NCI-H1092 treated with DMSO at 0.1 percent for 48 hours (cell line): ENCODE measurements at regions not wholly inside any gene's neighbourhood (a gene's known extent, or its start where the extent isn't known, plus 50 kb on each side); places are given as distances from the start of the nearest gene placed in this dataset.
"Not testable (repeated sequence)": the region's sequence is repeated elsewhere in the genome, so short reads cannot be mapped to it uniquely, and the experiment has no call there.

Experiments
- DNase-seq: peaks from one replicate; lab custom pipeline; 2025; lab: John Stamatoyannopoulos, UW

DNA sequence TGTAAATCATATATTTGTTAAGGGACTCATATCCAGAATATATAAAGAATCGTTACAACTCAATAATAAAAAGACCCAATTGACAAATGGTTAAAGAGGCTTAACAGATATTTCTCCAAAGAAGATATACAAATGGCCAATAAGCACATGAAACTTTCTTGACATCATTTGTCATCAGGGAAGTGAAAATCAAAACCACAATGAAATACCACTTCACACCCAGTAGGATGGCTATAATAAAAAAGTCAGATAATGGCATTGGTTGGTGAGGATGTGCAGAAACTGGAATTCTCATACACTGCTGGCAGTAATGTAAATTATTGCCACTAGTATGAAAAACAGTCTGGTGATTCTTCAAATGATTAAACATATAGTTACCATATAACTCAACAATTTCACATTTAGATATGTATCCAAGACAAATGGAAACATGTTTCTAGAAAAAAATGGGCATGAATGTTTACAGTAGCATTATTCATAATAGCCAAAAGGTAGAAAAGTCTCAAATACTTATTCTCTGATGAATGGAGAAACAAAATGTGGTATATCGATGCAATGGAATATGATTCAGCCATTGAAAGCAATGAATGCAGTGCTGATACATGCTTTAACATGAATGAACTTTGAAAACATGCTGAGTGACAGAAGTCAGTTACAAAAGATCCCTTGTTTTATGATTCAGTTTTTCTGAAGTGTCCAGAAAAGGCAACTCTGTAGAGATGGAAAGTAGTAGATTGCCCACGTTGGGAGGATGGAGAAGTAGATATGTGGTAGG, 304.6 kb upstream of the ZEB2 start:
- DNase-seq: no peak

DNA sequence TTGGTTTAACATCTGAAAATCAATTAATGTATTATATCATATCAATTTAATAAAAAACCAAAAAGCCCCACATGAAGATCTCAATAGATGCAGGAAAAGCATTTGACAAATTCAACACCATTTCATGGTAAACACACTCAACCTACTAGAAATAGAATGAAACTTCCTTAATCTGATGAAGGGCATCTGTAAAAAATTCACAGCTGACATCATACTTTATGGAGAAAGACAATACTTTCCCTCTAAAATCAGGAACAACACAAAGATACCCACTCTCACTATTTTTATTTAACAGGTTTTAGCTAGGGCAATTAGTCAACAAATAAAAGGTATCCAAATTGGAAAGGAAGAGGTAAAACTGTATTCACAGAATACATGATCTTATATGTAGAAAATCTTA, 303.0 kb upstream of the ZEB2 start:
- no peak for DNase-seq

DNA sequence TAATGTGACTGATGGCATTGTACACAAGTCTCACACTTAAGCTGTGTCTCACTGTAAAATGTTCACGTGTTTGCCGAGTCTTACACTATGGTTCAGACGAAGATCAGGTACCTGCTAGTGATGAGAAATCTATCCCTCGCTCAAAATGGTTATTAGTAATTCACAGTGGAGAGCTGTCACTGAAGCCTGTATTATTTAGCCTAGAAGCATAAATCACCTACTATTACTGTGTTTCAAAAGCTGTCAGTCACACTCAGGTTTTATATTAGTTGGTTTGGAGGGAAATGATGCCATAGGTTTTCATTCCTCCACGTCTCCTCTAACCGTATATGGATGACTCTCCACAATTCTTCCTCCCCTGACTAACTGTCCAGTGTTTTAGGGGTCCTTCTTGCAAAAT, 292.4 kb upstream of the ZEB2 start:
- DNase-seq: no peak

DNA sequence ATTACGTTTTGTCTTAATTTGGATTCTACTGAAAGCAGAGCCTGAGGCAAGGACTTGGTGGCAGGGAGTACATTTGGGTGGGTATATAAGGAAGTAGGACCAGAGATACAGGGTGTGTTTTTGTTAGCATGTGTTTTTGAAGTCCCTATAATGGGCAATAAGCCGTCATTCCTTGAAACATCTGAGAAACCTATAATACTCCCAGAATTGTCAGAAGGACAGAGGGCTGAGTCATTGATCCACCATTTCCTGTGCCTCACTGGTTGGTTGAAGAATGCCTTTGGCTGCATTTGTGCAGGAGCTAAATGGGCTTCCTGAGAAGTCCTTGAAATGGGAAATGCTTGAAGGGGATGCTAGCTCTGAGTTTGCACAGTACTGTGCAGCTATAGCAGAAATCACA, 281.8 kb upstream of the ZEB2 start:
- no peak for DNase-seq

DNA sequence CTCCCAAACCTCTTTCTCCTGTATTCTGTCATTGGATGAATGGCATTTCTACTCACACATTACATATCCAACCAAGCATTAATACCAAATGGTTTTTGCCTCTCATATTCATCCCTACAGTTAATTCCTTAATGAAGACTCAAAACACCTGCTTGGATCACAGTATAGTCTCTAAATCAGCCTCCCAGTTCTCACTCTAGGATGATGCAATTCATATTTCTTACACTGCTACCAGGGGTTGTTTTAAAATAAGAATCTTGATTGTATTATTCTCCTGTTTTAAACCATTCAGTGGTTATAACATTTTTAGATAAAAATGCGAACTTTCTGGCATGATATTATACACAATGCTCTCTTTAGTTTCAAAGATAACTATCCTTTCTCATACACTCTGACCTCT, 281.4 kb upstream of the ZEB2 start:
- no peak for DNase-seq

DNA sequence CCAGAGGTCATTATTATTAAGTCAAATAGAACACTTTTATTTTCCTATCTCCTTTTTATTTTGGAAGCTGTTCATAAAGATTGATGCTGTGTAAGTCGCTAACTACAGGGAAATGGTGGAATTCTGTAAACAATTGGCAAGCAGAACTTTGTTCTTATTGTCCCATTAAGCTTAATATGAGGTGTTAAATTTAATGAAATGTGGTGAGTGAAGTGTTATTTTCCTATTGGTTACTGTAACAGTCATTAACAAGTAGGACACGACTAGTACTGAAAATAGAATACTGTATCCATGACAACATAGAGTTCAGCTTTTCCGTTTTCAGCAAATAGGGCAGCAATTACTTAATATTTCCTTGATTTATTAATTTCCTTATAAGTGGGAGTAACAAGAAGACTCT, 279.1 kb upstream of the ZEB2 start:
- no peak for DNase-seq

DNA sequence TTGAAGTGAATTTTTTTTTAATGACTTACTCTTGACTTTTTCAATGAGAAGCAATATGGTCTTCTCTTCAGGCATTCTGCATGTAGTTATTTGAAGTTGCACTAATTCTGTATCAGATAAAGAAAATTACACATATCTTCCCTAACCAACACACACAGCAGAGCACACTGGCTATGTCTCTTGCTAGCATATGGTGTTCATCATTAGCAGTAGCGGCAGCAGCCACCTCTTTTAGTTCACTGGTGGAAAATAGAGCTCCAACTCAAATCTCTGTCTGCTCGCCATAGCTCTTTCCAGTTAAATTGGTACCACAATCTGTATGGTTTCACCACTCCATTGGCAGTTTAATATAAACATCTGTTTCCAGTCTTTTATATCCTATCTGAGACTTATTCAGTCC, 278.1 kb upstream of the ZEB2 start:
- DNase-seq: no peak

DNA sequence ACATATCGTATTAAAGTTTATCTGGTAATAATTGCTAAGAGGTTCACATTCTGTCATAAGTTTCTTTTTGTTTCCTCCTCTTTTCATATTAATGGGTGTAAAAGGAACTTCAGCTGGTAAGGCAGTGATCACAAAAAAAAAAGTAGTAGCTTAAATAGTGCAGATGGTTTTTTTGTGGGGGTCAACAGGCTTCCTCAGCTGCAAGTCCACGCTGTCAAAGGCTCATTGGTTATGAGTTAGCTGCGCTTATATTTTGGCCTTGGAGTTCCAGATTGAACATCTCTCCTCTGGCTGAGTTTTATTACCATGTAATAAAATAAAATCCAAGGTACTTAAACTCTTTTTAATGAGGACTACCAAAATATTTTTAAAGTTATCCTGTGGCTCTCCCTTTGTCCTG, 277.0 kb upstream of the ZEB2 start:
- DNase-seq: no peak

DNA sequence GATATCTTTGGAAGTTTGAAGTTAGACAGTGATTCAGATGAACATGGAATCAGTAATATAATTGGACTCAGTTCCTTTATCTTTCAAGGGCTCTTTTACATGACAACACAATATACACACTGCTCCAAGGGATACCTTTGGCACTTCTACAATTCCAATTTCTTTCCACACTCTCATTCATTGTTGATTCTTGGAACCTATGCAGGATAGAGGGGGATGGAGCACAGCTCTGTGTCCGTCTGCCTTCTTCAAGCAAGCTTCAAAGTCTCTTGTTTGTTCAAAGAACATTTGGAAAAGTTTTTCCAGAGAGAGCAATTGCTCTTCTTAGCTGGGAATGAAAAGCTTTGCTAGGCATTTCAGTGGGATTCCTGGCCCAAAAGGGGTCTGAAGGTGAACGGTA, 276.2 kb upstream of the ZEB2 start:
- no peak for DNase-seq

DNA sequence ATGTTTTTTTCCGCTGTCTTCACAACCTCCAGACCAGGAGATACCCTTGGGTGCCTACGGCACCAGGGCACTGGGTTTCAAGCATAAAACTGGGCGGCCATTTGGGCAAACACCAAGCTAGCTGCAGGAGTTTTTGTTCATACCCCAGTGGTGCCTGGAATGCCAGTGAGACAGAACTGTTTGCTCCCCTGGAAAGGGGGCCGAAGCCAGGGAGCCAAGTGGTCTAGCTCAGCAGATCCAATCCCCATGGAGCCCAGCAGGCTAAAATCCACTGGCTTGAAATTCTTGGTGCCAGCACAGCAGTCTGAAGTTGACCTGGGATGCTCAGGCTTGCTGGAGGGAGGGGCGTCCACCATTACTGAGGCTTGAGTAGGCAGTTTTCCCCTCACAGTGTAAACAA, 265.3 kb upstream of the ZEB2 start:
- DNase-seq: no peak

DNA sequence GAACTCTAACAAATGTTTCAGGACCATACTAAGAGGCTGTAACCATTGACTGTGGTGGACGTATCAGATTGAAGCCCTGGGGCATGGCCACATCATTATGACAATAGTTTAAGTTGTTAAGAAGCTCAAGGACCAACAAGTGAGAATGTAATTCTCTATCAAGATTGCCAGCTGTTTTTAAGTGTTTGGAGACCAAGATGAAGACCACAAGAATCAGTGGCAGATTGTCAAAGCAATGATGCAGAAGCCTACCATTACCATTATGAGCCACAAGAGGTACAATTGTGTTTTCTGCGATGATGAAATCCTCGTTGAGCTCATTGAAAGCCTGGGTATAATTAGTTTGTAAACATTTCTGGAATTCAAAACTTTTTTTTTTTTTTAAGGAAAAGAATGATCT, 261.1 kb upstream of the ZEB2 start:
- no peak for DNase-seq

DNA sequence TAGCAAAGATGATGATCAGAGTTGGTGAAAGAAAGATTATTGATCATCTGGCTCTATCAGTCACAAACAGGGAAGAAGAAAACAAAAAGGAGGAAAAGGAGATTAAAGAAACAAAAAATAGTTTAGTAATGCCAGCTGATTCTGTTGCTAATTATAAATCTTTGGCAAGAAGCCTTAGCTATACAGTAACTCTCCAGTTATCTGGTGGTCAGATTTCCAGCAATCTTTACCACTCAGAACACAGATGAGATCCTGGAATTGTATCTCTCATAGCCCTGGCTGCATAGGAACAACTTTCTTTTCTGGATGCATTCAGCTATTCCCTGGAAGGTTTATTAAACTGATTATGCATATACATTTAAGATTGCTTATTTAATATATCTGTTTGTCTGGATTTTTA, 256.8 kb upstream of the ZEB2 start:
- no peak for DNase-seq

DNA sequence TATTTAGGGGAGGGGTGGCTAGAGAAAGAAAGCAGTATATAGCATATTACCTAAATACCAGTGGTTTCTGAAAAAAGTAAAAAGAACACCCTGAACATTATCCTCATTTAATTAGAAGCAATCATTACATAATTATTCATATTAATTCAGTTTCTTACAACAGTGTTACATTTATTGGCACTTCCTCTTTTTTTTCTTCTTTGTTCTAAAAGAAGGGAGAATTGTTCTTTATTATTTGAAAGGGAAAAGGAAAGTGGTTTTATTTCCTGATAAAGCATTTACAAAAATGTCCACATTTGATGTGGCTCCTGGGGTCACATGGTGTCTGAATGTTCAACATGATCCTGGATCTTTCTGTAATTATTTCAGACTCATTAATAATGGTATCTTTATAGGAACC, 254.9 kb upstream of the ZEB2 start:
- no peak for DNase-seq

DNA sequence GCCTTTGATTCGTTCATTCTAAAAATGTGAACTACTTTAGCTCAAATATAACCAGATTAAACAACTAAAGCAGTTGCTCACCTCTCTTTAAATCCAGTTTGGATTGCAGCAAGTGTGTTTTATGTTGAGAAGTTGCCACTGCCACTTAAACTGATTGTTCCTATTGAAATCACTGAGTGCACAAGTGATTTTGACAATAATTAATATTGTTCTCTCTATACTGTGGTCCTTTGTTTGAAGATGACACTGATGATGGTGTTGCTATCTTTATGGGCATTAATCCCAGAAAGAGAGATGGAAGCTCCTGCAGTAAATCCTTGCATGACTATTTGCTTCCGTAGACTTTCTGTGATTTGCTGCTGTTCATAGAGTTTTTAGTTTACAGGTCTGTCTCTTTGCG, 251.4 kb upstream of the ZEB2 start:
- DNase-seq: no peak

DNA sequence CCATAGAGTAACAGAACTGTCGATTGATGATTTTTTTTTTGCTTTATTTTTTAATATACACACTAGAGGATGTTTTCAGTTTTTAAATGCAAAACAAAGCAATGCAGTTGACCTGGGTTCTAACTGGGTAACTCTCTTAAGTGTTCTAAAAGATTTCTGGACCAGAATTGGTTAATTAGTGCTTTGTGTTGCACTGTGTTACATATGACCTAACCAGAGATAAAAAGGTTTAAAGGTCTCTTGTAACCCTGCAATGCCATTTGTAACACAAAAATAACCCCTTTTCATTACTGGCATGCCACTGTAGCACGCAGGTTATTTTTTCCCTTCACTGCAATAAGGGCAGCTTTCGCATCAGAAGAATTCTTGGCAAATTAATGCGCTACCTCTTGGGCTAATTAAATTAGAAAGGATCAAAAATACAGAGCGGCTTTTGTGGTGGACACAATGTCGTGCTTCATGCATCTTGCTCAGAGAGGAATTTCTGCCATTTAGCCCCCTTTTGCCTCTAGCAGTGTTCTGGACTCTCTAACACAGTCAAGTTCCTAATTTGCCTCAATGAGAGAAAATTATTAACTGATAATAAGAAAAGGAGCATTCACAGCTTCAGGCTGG, 250.8 kb upstream of the ZEB2 start:
- no peak for DNase-seq

DNA sequence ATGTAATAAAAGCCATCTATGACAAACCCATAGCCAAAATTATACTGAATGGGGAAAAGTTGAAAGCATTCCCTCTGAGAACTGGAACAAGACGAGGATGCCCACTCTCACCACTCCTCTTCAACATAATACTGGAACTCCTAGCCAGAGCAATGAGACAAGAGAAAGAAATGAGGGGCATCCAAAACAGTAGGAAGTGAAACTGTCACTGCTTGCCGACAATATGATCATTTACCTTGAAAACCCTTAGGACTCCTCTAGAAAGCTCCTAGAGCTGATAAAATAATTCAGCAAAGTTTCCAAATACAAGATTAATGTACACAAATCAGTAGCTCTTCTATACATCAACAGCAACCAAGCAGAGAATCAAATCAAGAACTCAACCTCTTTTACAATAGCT, 241.0 kb upstream of the ZEB2 start:
- not testable (repeated sequence) for DNase-seq

DNA sequence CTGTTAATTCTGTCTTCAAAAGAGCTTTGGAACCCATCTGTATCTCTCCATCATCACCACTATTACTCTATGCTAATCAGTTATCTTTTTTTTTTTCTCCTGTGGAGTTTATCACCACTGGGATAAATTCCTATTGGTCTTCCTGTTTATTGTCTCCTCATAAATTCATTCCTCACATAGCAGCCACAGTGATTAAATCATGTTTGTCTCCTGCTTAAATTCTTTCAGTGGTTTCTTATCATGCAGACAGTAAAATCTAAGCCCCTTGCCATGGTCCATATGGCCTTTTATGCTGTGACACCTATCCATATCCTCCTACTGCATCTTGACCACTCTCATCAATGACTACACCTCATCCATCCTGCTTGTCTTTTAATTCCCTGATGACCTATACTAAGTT, 239.8 kb upstream of the ZEB2 start:
- DNase-seq: no peak

DNA sequence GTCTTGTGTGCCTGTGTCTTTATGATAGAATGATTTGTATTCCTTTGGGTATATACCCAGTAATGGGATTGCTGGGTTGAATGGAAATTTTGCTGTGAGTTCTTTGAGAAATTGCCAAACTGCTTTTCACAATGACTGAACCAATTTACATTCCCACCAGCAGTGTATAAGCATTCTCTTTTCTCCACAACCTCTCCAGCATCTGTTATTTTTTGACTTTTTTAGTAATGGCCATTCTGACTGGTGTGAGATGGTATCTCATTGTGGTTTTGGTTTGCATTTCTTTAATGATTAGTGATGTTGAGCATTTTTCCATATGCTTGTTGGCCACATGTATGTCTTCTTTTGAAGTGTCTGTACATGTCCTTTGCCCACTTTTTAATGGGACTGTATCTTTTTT, 238.3 kb upstream of the ZEB2 start:
- not testable (repeated sequence) for DNase-seq

DNA sequence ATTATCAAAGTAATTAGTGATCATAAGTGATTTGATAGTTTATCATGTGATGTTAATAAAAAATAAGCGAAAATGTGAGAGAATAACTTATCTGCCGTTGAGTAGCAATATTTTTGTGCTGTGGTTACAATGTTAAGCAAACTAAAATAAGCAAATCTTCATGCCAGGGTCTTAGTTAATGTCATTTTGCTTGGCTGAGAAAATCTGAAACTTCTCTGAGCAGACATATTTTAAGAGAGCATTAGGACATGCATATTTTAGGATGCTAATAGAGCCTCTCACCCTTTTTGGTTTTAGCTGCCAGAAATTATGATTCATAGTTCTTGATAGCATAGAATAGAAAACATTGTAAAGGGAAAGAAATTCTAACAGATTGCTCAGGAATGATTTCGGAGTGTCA, 233.5 kb upstream of the ZEB2 start:
- no peak for DNase-seq

DNA sequence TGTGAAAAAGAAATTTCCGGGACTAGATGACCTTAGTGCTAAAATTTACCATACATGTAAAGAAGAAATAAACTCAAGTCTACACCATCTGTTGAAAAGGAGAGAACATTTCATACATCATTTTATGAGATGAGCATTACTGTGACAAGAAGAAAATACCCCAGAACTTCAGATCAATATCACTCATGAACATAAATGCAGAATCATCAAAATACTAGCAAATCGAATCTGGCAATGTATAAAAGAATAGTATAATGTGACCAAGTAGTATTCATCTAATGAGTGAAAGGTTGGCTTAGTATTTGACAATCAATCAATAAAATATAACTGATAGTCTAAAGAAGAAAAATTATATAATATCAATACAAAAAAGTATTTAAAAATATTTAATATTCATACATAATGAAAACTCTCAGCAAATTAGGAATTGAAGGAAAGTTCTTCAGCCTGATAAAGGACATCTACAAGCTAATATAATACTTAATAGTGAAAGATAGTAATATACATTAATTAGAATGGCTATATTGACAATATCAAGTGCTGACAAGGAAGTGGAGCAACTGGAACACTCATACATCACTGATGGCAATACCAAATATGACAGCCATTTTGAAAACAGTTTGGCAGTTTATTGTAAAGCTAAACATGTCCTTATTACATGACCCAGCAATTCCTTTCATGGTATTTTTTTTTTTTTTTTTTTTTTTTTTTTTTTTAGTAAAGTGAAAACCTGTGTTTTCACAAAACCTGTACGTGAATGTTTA, 231.4 kb upstream of the ZEB2 start:
- DNase-seq: no peak

DNA sequence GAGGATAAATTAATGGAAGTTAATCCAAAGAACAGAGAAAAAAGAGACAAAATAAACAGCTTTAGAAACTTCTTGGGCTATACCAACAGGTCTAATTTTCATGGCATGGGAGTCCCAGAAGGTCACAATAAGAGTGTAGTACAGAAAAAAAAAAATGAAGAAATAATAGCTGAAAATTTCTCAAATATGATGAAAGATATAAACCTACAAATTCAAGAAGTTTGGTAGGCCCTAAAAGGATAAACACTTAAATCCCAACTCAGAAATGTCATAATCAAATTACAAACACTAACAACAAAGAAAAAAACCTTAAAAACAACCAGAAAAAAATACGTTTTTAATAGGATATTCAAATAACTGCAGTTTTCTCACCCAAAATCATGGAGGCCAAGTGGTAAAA, 229.3 kb upstream of the ZEB2 start:
- no peak for DNase-seq

DNA sequence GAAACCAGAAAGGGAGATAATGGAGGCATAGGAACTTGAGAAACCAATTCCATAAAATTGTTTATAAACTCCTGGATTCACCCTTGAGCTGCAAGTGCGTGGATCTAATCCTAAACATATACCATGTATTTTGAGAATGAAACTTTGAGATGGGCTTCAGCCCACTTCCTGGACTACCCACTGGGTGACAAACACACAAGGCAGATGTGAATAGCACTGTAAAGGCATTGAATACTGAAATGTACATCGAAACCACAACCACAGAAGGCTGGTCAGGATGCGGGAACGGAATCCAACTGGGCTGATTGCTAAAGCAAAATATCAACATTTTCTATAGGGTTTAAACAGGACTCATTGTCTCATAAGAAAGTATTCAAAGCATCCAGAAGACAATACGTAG, 228.5 kb upstream of the ZEB2 start:
- DNase-seq: no peak

DNA sequence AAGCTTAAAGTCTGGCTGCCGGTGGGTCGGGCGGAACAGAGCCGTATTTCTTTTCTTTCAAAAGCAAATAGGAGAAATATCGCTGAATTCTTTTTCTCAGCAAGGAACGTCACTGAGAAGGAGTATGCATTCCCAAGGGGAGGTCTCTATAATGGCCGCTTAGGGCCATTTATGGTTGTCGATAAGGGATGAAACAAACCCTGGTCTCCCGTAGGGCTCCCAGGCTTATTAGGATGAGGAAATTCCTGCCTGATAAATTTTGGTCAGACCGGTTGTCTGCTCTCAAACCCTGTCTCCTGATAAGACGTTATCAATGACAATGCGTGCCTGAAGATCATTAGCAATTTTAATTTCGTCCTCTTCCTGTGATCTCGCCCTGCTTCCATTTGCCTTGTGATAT, 227.7 kb upstream of the ZEB2 start:
- no peak for DNase-seq
